Sigmoid colon (tissue), 4 donors: ENCODE measurements at regions not wholly inside any gene's neighbourhood (a gene's known extent, or its start where the extent isn't known, plus 50 kb on each side); places are given as distances from the start of the nearest gene placed in this dataset.

Source experiments
- POLR2A ChIP-seq, 2 donors: fragments of 450-650 bp; IDR thresholded peaks; one replicate each; pipeline ENCODE4 v1.6.1; 2016; ENCODE audit warnings: antibody characterized with exemption in 2 of 2, mild to moderate bottlenecking in 2 of 2, moderate library complexity in 2 of 2
- POLR2AphosphoS5 ChIP-seq, 4 donors: sonication (generic); formaldehyde crosslinking; IDR thresholded peaks; one replicate each; pipeline ENCODE4 v1.6.1; 2017; ENCODE audit warnings: antibody characterized with exemption in 4 of 4

GRCh38 chr7:14054125-14054524 is 64.7 kb upstream of the ETV1 start:
- TF ChIP-seq POLR2A (IDR thresholded peaks at IDR 0.05) (no peak), POLR2AphosphoS5 (IDR thresholded peaks at IDR 0.05) (no peak)
